C4-2B (cell line): ENCODE measurements at regions not wholly inside any gene's neighbourhood (a gene's known extent, or its start where the extent isn't known, plus 50 kb on each side); places are given as distances from the start of the nearest gene placed in this dataset.

Experiments
- ZFX ChIP-seq: fragments of 450-650 bp; IDR thresholded peaks from 2 replicates; pipeline ENCODE4 v1.6.1; 2017
- TF ChIP-seq, protein P1 (sequence below): fragments of 450-650 bp; conservative IDR thresholded peaks from 2 replicates; pipeline ENCODE4 v1.5.1; 2017; ENCODE audit warnings: mild to moderate bottlenecking

DNA sequence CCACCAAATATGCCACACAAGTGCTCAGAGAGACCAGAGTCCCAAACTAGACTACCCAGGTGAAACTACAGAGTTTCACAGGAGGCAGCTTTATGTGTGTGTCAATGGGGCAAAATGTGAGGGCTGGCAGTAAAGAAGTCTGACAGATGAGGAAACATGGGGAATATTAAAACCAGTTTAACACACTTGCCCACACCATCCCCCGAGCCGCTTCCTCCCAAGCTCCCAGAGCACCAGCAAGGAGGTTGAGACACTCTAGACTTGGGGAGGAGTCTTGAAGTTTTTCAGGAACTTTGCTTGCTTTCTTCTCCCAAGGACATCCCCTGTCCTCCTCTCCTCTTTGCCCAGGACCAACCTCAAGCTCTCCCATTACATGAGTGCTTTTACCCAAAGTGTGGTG lies 94.7 kb upstream of the SPRY1 start:
- TF ChIP-seq, protein P1, sequence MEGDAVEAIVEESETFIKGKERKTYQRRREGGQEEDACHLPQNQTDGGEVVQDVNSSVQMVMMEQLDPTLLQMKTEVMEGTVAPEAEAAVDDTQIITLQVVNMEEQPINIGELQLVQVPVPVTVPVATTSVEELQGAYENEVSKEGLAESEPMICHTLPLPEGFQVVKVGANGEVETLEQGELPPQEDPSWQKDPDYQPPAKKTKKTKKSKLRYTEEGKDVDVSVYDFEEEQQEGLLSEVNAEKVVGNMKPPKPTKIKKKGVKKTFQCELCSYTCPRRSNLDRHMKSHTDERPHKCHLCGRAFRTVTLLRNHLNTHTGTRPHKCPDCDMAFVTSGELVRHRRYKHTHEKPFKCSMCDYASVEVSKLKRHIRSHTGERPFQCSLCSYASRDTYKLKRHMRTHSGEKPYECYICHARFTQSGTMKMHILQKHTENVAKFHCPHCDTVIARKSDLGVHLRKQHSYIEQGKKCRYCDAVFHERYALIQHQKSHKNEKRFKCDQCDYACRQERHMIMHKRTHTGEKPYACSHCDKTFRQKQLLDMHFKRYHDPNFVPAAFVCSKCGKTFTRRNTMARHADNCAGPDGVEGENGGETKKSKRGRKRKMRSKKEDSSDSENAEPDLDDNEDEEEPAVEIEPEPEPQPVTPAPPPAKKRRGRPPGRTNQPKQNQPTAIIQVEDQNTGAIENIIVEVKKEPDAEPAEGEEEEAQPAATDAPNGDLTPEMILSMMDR, result no peak
- no peak for TF ChIP-seq ZFX
